ENCODE measurements at regions not wholly inside any gene's neighbourhood (a gene's known extent, or its start where the extent isn't known, plus 50 kb on each side); places are given as distances from the start of the nearest gene placed in this dataset.

- Mint-ChIP-seq H3K4me3 (no peak overlapping the region), H3K4me1 (ENCODE audit: low read depth) (no peaks in the 10 kb centered on the region), H3K27me3 (peaks cover 2% of the 10 kb centered on the region), H3K9me3 (no peaks in the 10 kb centered on the region), H3K36me3 (no peaks in the 10 kb centered on the region), H3K27ac (no peak overlapping the region)
- intact Hi-C loops (cut with micrococcal nuclease), result no loop called here
- CTCF ChIA-PET, result no interaction called here
- POLR2A ChIA-PET, result no interaction called here
- DNase-seq, result no peak
Measured at GRCh38 chr6:148110925-148111324, 231.7 kb upstream of the SASH1 start.

GRCh38 chr6:148112851-148113319, 229.8 kb upstream of the SASH1 start:
- no peak for DNase-seq
- Mint-ChIP-seq H3K9me3 (no peaks in the 10 kb centered on the region), H3K4me1 (ENCODE audit: low read depth) (no peaks in the 10 kb centered on the region), H3K27ac (no peak overlapping the region), H3K4me3 (no peak overlapping the region), H3K27me3 (peaks cover 2% of the 10 kb centered on the region), H3K36me3 (no peaks in the 10 kb centered on the region)
- CTCF ChIA-PET, result no interaction called here
- POLR2A ChIA-PET, result no interaction called here
- intact Hi-C loops (cut with micrococcal nuclease), result loop anchor here (1.0 kb wide), 1 partner anchor 33 kb away; no protein-coding TSS in a partner anchor

- Mint-ChIP-seq H3K9me3 (no peaks in the 10 kb centered on the region), H3K4me1 (ENCODE audit: low read depth) (no peaks in the 10 kb centered on the region), H3K4me3 (no peak overlapping the region), H3K27me3 (peaks cover 3% of the 10 kb centered on the region), H3K36me3 (no peaks in the 10 kb centered on the region), H3K27ac (no peak overlapping the region)
- ChIA-PET CTCF (interaction anchor here (0.6 kb wide), 1 partner anchor 284 kb away, joined by 4 read pairs; no protein-coding TSS in a partner anchor), POLR2A (no interaction called here)
- intact Hi-C loops (cut with micrococcal nuclease), result no loop called here
- no peak for DNase-seq
Measured at GRCh38 chr6:148116001-148116400, 226.6 kb upstream of the SASH1 start.

GRCh38 chr6:148118244-148118643, 224.4 kb upstream of the SASH1 start:
- no peak for DNase-seq
- Mint-ChIP-seq H3K27ac (no peak overlapping the region), H3K27me3 (peaks cover 4% of the 10 kb centered on the region), H3K36me3 (no peaks in the 10 kb centered on the region), H3K4me1 (ENCODE audit: low read depth) (no peaks in the 10 kb centered on the region), H3K9me3 (no peaks in the 10 kb centered on the region), H3K4me3 (no peak overlapping the region)
- ChIA-PET POLR2A (no interaction called here), CTCF (no interaction called here)
- intact Hi-C loops (cut with micrococcal nuclease), result no loop called here

- DNase-seq, result no peak
- H3K9me3 Mint-ChIP-seq, result no peaks in the 10 kb centered on the region
- intact Hi-C loops (cut with micrococcal nuclease), result no loop called here
- ChIA-PET CTCF (no interaction called here), POLR2A (no interaction called here)
- no peaks in the 10 kb centered on the region for H3K27me3 Mint-ChIP-seq
- H3K4me3 Mint-ChIP-seq, result no peak overlapping the region
- no peaks in the 10 kb centered on the region for H3K4me1 Mint-ChIP-seq (ENCODE audit: low read depth)
- H3K36me3 Mint-ChIP-seq, result no peaks in the 10 kb centered on the region
- H3K27ac Mint-ChIP-seq, result no peak overlapping the region
Measured at GRCh38 chr6:148128014-148128730, 214.5 kb upstream of the SASH1 start.

GRCh38 chr6:148134592-148134991, 208.0 kb upstream of the SASH1 start:
- peaks cover 11% of the 10 kb centered on the region for H3K9me3 Mint-ChIP-seq
- no peak overlapping the region for H3K4me3 Mint-ChIP-seq
- H3K27me3 Mint-ChIP-seq, result peaks cover 3% of the 10 kb centered on the region
- H3K36me3 Mint-ChIP-seq, result no peaks in the 10 kb centered on the region
- no peaks in the 10 kb centered on the region for H3K4me1 Mint-ChIP-seq (ENCODE audit: low read depth)
- no peak overlapping the region for H3K27ac Mint-ChIP-seq
- DNase-seq, result no peak
- intact Hi-C loops (cut with micrococcal nuclease), result no loop called here
- ChIA-PET POLR2A (no interaction called here), CTCF (interaction anchor here (0.6 to 1.8 kb wide), 2 partner anchors 10 to 43 kb away, joined by 3 to 5 read pairs; no protein-coding TSS in a partner anchor)

- POLR2A ChIA-PET, result no interaction called here
- intact Hi-C loops (cut with micrococcal nuclease), result no loop called here
- Mint-ChIP-seq H3K4me1 (ENCODE audit: low read depth) (no peaks in the 10 kb centered on the region), H3K27me3 (peaks cover 3% of the 10 kb centered on the region), H3K9me3 (peaks cover 11% of the 10 kb centered on the region), H3K36me3 (no peaks in the 10 kb centered on the region), H3K4me3 (no peak overlapping the region), H3K27ac (no peak overlapping the region)
- CTCF ChIA-PET, result interaction anchor here (0.9 to 1.4 kb wide), 2 partner anchors 8 to 11 kb away, joined by 4 to 8 read pairs; no protein-coding TSS in a partner anchor
- no peak for DNase-seq
Measured at GRCh38 chr6:148136586-148136985, 206.1 kb upstream of the SASH1 start.

- Mint-ChIP-seq H3K27ac (no peak overlapping the region), H3K9me3 (peaks cover 11% of the 10 kb centered on the region), H3K4me1 (ENCODE audit: low read depth) (no peaks in the 10 kb centered on the region), H3K27me3 (peaks cover 3% of the 10 kb centered on the region), H3K4me3 (no peak overlapping the region), H3K36me3 (no peaks in the 10 kb centered on the region)
- POLR2A ChIA-PET, result no interaction called here
- intact Hi-C loops (cut with micrococcal nuclease), result no loop called here
- CTCF ChIA-PET, result no interaction called here
- no peak for DNase-seq
Measured at GRCh38 chr6:148137652-148138051, 205.0 kb upstream of the SASH1 start.

- peaks cover 11% of the 10 kb centered on the region for H3K9me3 Mint-ChIP-seq
- CTCF ChIA-PET, result no interaction called here
- H3K4me3 Mint-ChIP-seq, result no peak overlapping the region
- no peaks in the 10 kb centered on the region for H3K4me1 Mint-ChIP-seq (ENCODE audit: low read depth)
- H3K36me3 Mint-ChIP-seq, result no peaks in the 10 kb centered on the region
- POLR2A ChIA-PET, result no interaction called here
- H3K27me3 Mint-ChIP-seq, result peaks cover 5% of the 10 kb centered on the region
- no peak overlapping the region for H3K27ac Mint-ChIP-seq
- DNase-seq, result no peak
- intact Hi-C loops (cut with micrococcal nuclease), result no loop called here
Measured at GRCh38 chr6:148138573-148138972, 204.1 kb upstream of the SASH1 start.

- Mint-ChIP-seq H3K4me1 (ENCODE audit: low read depth) (peaks cover 4% of the 10 kb centered on the region), H3K9me3 (peaks cover 11% of the 10 kb centered on the region), H3K27me3 (peaks cover 5% of the 10 kb centered on the region), H3K27ac (no peak overlapping the region), H3K4me3 (no peak overlapping the region), H3K36me3 (no peaks in the 10 kb centered on the region)
- DNase-seq, result no peak
- CTCF ChIA-PET, result interaction anchor here (0.6 kb wide), 1 partner anchor 637 kb away, joined by 3 read pairs; no protein-coding TSS in a partner anchor
- POLR2A ChIA-PET, result no interaction called here
- intact Hi-C loops (cut with micrococcal nuclease), result loop anchor here (10.0 kb wide), 2 partner anchors 324 to 936 kb away; partner anchors contain the start of gene STXBP5
Measured at GRCh38 chr6:148140772-148141557, 201.7 kb upstream of the SASH1 start.

- Mint-ChIP-seq H3K9me3 (peaks cover 2% of the 10 kb centered on the region), H3K4me1 (ENCODE audit: low read depth) (peaks cover 15% of the 10 kb centered on the region), H3K27me3 (peaks cover 5% of the 10 kb centered on the region), H3K36me3 (peaks cover 2% of the 10 kb centered on the region), H3K27ac (no peak overlapping the region), H3K4me3 (no peak overlapping the region)
- DNase-seq, result no peak
- intact Hi-C loops (cut with micrococcal nuclease), result loop anchor here (10.0 kb wide), 2 partner anchors 322 to 938 kb away; partner anchors contain the start of gene STXBP5
- ChIA-PET CTCF (interaction anchor here (4.8 kb wide), 1 partner anchor 22 kb away, joined by 32 read pairs; no protein-coding TSS in a partner anchor), POLR2A (no interaction called here)
Measured at GRCh38 chr6:148142821-148143220, 199.8 kb upstream of the SASH1 start.

GRCh38 chr6:148143771-148144170, 198.9 kb upstream of the SASH1 start:
- ChIA-PET POLR2A (no interaction called here), CTCF (interaction anchor here (4.8 kb wide), 1 partner anchor 21 kb away, joined by 32 read pairs; no protein-coding TSS in a partner anchor)
- H3K4me1 Mint-ChIP-seq (ENCODE audit: low read depth), result peaks cover 15% of the 10 kb centered on the region
- H3K27me3 Mint-ChIP-seq, result peaks cover 5% of the 10 kb centered on the region
- H3K9me3 Mint-ChIP-seq, result no peaks in the 10 kb centered on the region
- no peak overlapping the region for H3K27ac Mint-ChIP-seq
- peaks cover 2% of the 10 kb centered on the region for H3K36me3 Mint-ChIP-seq
- intact Hi-C loops (cut with micrococcal nuclease), result loop anchor here (10.0 kb wide), 2 partner anchors 321 to 939 kb away; partner anchors contain the start of gene STXBP5
- no peak for DNase-seq
- H3K4me3 Mint-ChIP-seq, result no peak overlapping the region
